Astrocyte (in vitro differentiated cells and primary cell): ENCODE measurements at regions not wholly inside any gene's neighbourhood (a gene's known extent, or its start where the extent isn't known, plus 50 kb on each side); places are given as distances from the start of the nearest gene placed in this dataset.

Source experiments
- DNase-seq: peaks from one replicate; pipeline ENCODE4 v3.0.0-alpha.2; 2010; ENCODE audit warnings: low read depth
- FAIRE-seq: peaks from 2 replicates; lab custom pipeline; 2011; peaks lifted over from hg19 to GRCh38; lab: Jason Lieb, UNC
- H2AFZ ChIP-seq: 2 replicates; pipeline ENCODE4 v1.6.0; 2012; ENCODE audit warnings: low read depth, low read length, inconsistent platforms
- H3K27ac ChIP-seq: 2 replicates; pipeline ENCODE4 v1.5.1; 2011; ENCODE audit warnings: low read depth, low read length, inconsistent platforms
- H3K27me3 ChIP-seq: 2 replicates; pipeline ENCODE4 v1.6.0; 2011; ENCODE audit warnings: low read length, inconsistent platforms; ENCODE audit not compliant: insufficient read depth
- H3K36me3 ChIP-seq: 2 replicates; pipeline ENCODE4 v1.5.1; 2011; ENCODE audit warnings: low read length, inconsistent platforms; ENCODE audit not compliant: insufficient read depth
- H3K4me1 ChIP-seq: 2 replicates; pipeline ENCODE4 v1.5.1; 2011; ENCODE audit warnings: low read length, inconsistent platforms; ENCODE audit not compliant: insufficient read depth
- H3K4me2 ChIP-seq: 2 replicates; pipeline ENCODE4 v1.6.0; 2012; ENCODE audit warnings: low read length, inconsistent platforms
- H3K4me3 ChIP-seq: 2 replicates; pipeline ENCODE4 v1.5.1; 2011; ENCODE audit warnings: low read depth, mild to moderate bottlenecking, low read length, inconsistent platforms; ENCODE audit not compliant: insufficient read depth
- H3K79me2 ChIP-seq: 2 replicates; pipeline ENCODE4 v1.6.0; 2012; ENCODE audit warnings: mild to moderate bottlenecking, low read length, inconsistent platforms; ENCODE audit not compliant: insufficient read depth
- H3K9ac ChIP-seq: 2 replicates; pipeline ENCODE4 v1.6.0; 2012; ENCODE audit warnings: mild to moderate bottlenecking, low read length, inconsistent platforms
- H3K9me3 ChIP-seq: 2 replicates; pipeline ENCODE4 v1.5.1; 2012; ENCODE audit warnings: low read depth, mild to moderate bottlenecking, low read length, inconsistent platforms; ENCODE audit not compliant: insufficient read depth
- H4K20me1 ChIP-seq: 2 replicates; pipeline ENCODE4 v1.6.0; 2012; ENCODE audit warnings: low read length, inconsistent platforms; ENCODE audit not compliant: insufficient read depth
- H3K27ac Mint-ChIP-seq: one replicate; pipeline ENCODE4 v1.8.0; 2021; ENCODE audit warnings: mild to moderate bottlenecking, mixed read lengths; ENCODE audit not compliant: unreplicated experiment
- H3K27me3 Mint-ChIP-seq: one replicate; pipeline ENCODE4 v1.8.0; 2021; ENCODE audit warnings: low read depth, mixed read lengths; ENCODE audit not compliant: unreplicated experiment
- H3K36me3 Mint-ChIP-seq: one replicate; pipeline ENCODE4 v1.8.0; 2021; ENCODE audit warnings: low read depth, mixed read lengths; ENCODE audit not compliant: unreplicated experiment
- H3K4me1 Mint-ChIP-seq: one replicate; pipeline ENCODE4 v1.8.0; 2021; ENCODE audit warnings: low read depth, mixed read lengths; ENCODE audit not compliant: unreplicated experiment
- H3K4me3 Mint-ChIP-seq: one replicate; pipeline ENCODE4 v1.8.0; 2021; ENCODE audit warnings: mild to moderate bottlenecking, moderate library complexity, mixed read lengths; ENCODE audit not compliant: unreplicated experiment
- H3K9me3 Mint-ChIP-seq: one replicate; pipeline ENCODE4 v1.8.0; 2021; ENCODE audit warnings: mild to moderate bottlenecking, mixed read lengths; ENCODE audit not compliant: unreplicated experiment
- EZH2 ChIP-seq: IDR thresholded peaks from 2 replicates; pipeline ENCODE4 v1.6.1; 2012; ENCODE audit warnings: mild to moderate bottlenecking, low read length, inconsistent platforms; ENCODE audit not compliant: insufficient read depth
- TF ChIP-seq, protein P1 (sequence below): IDR thresholded peaks from 2 replicates; pipeline ENCODE4 v1.5.1; 2011; ENCODE audit warnings: low read depth, mild to moderate bottlenecking, inconsistent platforms, low read length, moderate library complexity; ENCODE audit not compliant: insufficient read depth

DNA sequence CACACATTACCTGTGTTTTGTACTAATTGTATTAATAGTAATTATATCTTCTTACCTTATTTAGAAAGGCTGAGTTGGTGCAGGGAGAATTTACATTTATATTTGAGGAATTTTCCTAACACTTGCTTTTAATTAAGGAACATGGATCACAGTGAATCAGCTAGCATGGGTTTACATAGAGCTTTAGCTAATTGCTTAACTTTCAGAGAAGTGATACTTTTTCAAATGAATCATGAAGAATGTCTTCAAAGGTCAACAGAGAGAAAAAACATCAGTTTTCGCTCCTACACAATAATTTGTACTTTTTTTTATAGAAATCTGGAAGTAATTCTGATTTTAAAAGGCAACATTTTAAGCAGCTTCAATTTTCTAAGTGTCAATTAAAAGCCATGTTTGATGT is 195.0 kb upstream of the HEY2 start:
- Mint-ChIP-seq H3K4me1 (peaks cover 7% of the 10 kb centered on the region), H3K4me3 (no peak overlapping the region), H3K9me3 (no peaks in the 10 kb centered on the region), H3K27me3 (no peaks in the 10 kb centered on the region), H3K36me3 (no peaks in the 10 kb centered on the region), H3K27ac (no peak overlapping the region)
- no peak overlapping the region for H3K9ac ChIP-seq
- TF ChIP-seq, protein P1, sequence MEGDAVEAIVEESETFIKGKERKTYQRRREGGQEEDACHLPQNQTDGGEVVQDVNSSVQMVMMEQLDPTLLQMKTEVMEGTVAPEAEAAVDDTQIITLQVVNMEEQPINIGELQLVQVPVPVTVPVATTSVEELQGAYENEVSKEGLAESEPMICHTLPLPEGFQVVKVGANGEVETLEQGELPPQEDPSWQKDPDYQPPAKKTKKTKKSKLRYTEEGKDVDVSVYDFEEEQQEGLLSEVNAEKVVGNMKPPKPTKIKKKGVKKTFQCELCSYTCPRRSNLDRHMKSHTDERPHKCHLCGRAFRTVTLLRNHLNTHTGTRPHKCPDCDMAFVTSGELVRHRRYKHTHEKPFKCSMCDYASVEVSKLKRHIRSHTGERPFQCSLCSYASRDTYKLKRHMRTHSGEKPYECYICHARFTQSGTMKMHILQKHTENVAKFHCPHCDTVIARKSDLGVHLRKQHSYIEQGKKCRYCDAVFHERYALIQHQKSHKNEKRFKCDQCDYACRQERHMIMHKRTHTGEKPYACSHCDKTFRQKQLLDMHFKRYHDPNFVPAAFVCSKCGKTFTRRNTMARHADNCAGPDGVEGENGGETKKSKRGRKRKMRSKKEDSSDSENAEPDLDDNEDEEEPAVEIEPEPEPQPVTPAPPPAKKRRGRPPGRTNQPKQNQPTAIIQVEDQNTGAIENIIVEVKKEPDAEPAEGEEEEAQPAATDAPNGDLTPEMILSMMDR: no peak
- no peak for TF ChIP-seq EZH2
- no peaks in the 10 kb centered on the region for H4K20me1 ChIP-seq
- H3K4me3 ChIP-seq: no peak overlapping the region
- no peaks in the 10 kb centered on the region for H3K79me2 ChIP-seq
- no peak overlapping the region for H3K27ac ChIP-seq
- no peak for FAIRE-seq
- DNase-seq: no peak
- H3K4me1 ChIP-seq: no peaks in the 10 kb centered on the region
- no peak overlapping the region for H2AFZ ChIP-seq
- no peaks in the 10 kb centered on the region for H3K36me3 ChIP-seq
- no peak overlapping the region for H3K4me2 ChIP-seq
- no peaks in the 10 kb centered on the region for H3K27me3 ChIP-seq
- H3K9me3 ChIP-seq: no peaks in the 10 kb centered on the region

DNA sequence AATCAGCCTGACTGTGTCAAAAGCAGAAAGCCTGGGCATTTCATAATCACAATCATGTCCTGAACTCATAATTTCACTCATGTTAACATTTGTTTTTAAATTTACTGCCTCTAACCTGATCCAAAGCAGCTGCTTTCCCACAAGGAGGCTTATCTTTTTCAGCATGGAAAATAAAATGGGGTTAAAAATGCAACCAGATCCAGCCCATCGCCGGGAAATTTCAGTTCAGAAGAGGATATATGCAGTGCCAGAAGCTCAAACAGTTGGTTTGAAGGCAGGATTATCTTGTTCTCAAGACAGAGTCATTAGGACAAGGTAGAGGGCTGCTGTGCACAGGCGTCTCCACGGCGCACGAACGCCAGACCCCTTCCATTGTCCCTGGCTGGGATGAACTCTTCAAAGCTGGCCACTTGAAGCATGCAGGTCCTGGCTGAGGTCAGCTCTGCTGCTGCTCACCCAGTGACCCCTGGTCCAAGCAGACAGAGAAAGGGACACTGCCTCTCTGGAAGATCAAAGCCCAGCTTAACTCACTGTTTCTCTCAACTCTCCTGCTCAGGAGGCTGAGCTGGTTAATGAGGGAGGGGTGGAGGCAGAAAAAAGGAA is 191.1 kb upstream of the HEY2 start:
- Histone ChIP-seq H3K36me3 (no peaks in the 10 kb centered on the region), H2AFZ (no peak overlapping the region), H3K9ac (no peak overlapping the region), H3K4me3 (no peak overlapping the region), H3K27me3 (no peaks in the 10 kb centered on the region), H4K20me1 (no peaks in the 10 kb centered on the region), H3K79me2 (no peaks in the 10 kb centered on the region), H3K27ac (no peak overlapping the region), H3K4me1 (no peaks in the 10 kb centered on the region), H3K4me2 (no peak overlapping the region), H3K9me3 (no peaks in the 10 kb centered on the region)
- DNase-seq: no peak
- Mint-ChIP-seq H3K9me3 (no peaks in the 10 kb centered on the region), H3K27me3 (no peaks in the 10 kb centered on the region), H3K4me3 (no peak overlapping the region), H3K4me1 (peaks cover 7% of the 10 kb centered on the region), H3K27ac (no peak overlapping the region), H3K36me3 (no peaks in the 10 kb centered on the region)
- no peak for FAIRE-seq
- no peak for TF ChIP-seq EZH2
- TF ChIP-seq, protein P1: no peak

DNA sequence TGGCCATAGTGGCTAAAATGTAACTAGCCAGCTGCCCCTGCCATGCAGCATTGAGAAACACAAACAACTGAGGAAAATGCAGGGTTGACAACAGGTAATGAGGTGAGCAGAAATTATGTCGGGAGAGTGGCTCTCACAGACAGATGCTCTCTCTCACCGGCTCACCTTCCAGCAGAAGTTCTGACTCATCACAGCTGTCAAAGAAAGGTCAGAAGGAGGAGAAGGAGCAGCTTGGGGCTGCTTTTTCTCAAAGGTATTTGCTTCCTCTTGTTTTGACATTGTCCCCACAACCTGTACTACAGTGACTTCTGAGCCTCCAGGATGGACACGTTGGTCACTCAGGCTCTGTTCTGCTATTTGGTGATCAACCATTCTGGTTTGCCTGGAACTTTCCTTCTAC is 190.5 kb upstream of the HEY2 start:
- Histone ChIP-seq H4K20me1 (no peaks in the 10 kb centered on the region), H3K9me3 (no peaks in the 10 kb centered on the region), H3K4me2 (no peak overlapping the region), H3K4me1 (no peaks in the 10 kb centered on the region), H3K27ac (no peak overlapping the region), H3K79me2 (no peaks in the 10 kb centered on the region), H3K4me3 (no peak overlapping the region), H3K36me3 (no peaks in the 10 kb centered on the region), H2AFZ (no peak overlapping the region), H3K27me3 (no peaks in the 10 kb centered on the region), H3K9ac (no peak overlapping the region)
- H3K27ac Mint-ChIP-seq: no peak overlapping the region
- no peaks in the 10 kb centered on the region for H3K9me3 Mint-ChIP-seq
- DNase-seq: no peak
- no peaks in the 10 kb centered on the region for H3K27me3 Mint-ChIP-seq
- no peak for TF ChIP-seq EZH2
- TF ChIP-seq, protein P1: no peak
- H3K36me3 Mint-ChIP-seq: no peaks in the 10 kb centered on the region
- peaks cover 7% of the 10 kb centered on the region for H3K4me1 Mint-ChIP-seq
- FAIRE-seq: no peak
- H3K4me3 Mint-ChIP-seq: no peak overlapping the region
